ENCODE measurements at regions not wholly inside any gene's neighbourhood (a gene's known extent, or its start where the extent isn't known, plus 50 kb on each side); places are given as distances from the start of the nearest gene placed in this dataset.

- no peaks in the 10 kb centered on the region for H3K9me3 ChIP-seq
- DNase-seq = no peak
- WGBS (ENCODE audit: low lambda C conversion rate) = 10% methylated on average over 3 of the region's 3 CpGs
- POLR2A ChIA-PET = no interaction called here
- no peak overlapping the region for H3K27ac ChIP-seq (ENCODE audit: low read depth in 2 of 2, low read length in 1 of 2)
- H4K20me1 ChIP-seq (ENCODE audit: insufficient read depth) = no peaks in the 10 kb centered on the region
- H3K4me1 ChIP-seq (ENCODE audit: control insufficient read depth in 1 of 2, insufficient read depth in 2 of 2, low read depth in 1 of 2, low read length in 1 of 2) = no peaks in the 10 kb centered on the region
- H3K9me2 ChIP-seq = no peaks in the 10 kb centered on the region
- CTCF ChIA-PET = no interaction called here
- H2AFZ ChIP-seq (ENCODE audit: low read depth) = no peak overlapping the region
- no peaks in the 10 kb centered on the region for H3K27me3 ChIP-seq (ENCODE audit: insufficient read depth)
- no peak overlapping the region for H3K9ac ChIP-seq
- H3K4me2 ChIP-seq = no peak overlapping the region
- H3K4me3 ChIP-seq (ENCODE audit: low read depth in 2 of 2, low read length in 1 of 2) = no peak overlapping the region
- H3K79me2 ChIP-seq (ENCODE audit: insufficient read depth) = no peaks in the 10 kb centered on the region
- no peaks in the 10 kb centered on the region for H3F3A ChIP-seq (replicated peaks; ENCODE audit: insufficient read depth)
- H3K36me3 ChIP-seq (replicated peaks in 1 of 2; ENCODE audit: control insufficient read depth in 1 of 2, insufficient read depth in 2 of 2, low read length in 1 of 2) = no peaks in the 10 kb centered on the region
- TF ChIP-seq YY1 (IDR thresholded peaks at IDR 0.05; ENCODE audit: low read depth) (no peak), ELF1 (IDR thresholded peaks at IDR 0.05) (no peak), JUND (IDR thresholded peaks at IDR 0.05) (no peak), SIN3A (IDR thresholded peaks at IDR 0.05; ENCODE audit: borderline replicate concordance, low read depth, low read length) (no peak), RXRA (IDR thresholded peaks at IDR 0.05; ENCODE audit: borderline replicate concordance, low read depth) (no peak), SMC3 (IDR thresholded peaks at IDR 0.05; ENCODE audit: low read depth, low read length) (no peak), GABPA (IDR thresholded peaks at IDR 0.05; ENCODE audit: low read depth) (no peak), GATA2 (CRISPR knock-in tag; IDR thresholded peaks at IDR 0.05) (no peak)
- TF ChIP-seq, protein P1, sequence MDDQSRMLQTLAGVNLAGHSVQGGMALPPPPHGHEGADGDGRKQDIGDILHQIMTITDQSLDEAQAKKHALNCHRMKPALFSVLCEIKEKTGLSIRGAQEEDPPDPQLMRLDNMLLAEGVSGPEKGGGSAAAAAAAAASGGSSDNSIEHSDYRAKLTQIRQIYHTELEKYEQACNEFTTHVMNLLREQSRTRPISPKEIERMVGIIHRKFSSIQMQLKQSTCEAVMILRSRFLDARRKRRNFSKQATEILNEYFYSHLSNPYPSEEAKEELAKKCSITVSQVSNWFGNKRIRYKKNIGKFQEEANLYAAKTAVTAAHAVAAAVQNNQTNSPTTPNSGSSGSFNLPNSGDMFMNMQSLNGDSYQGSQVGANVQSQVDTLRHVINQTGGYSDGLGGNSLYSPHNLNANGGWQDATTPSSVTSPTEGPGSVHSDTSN (IDR thresholded peaks at IDR 0.05) = no peak
Measured at GRCh38 chr2:129554373-129554772, 425.1 kb upstream of the RAB6C start.

DNA sequence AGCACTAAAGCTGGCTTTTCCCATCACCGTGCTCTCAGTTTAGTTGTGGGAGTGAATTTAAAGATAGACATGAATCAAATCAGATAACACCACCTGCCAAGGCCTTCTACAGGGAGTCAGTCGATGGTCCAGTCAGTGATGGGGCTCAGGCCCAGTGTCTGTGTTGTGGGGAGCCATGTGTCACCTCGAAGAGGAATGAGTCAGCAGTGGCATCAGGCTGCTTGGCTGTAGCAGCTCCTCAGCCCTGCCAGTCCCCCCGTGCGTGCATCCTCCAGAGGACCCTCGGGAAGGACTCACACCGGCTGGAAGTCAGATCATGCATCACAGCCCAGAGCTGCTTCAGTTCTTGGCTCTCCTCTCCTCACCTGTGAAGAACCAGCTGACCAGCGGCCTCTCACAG is 420.4 kb upstream of the RAB6C start:
- Histone ChIP-seq H4K20me1 (ENCODE audit: insufficient read depth) (no peaks in the 10 kb centered on the region), H3K4me2 (no peak overlapping the region), H3K4me1 (ENCODE audit: control insufficient read depth in 1 of 2, insufficient read depth in 2 of 2, low read depth in 1 of 2, low read length in 1 of 2) (no peaks in the 10 kb centered on the region), H3K27me3 (ENCODE audit: insufficient read depth) (no peaks in the 10 kb centered on the region), H3K9ac (no peak overlapping the region), H3K4me3 (ENCODE audit: low read depth in 2 of 2, low read length in 1 of 2) (no peak overlapping the region), H3K27ac (ENCODE audit: low read depth in 2 of 2, low read length in 1 of 2) (no peak overlapping the region), H3K36me3 (replicated peaks in 1 of 2; ENCODE audit: control insufficient read depth in 1 of 2, insufficient read depth in 2 of 2, low read length in 1 of 2) (no peaks in the 10 kb centered on the region), H3K9me3 (no peaks in the 10 kb centered on the region), H3F3A (replicated peaks; ENCODE audit: insufficient read depth) (no peaks in the 10 kb centered on the region), H3K79me2 (ENCODE audit: insufficient read depth) (no peaks in the 10 kb centered on the region), H2AFZ (ENCODE audit: low read depth) (no peak overlapping the region), H3K9me2 (no peaks in the 10 kb centered on the region)
- CTCF ChIA-PET = no interaction called here
- TF ChIP-seq EP300 (IDR thresholded peaks at IDR 0.05; ENCODE audit: borderline replicate concordance in 1 of 2, low read depth in 1 of 2, low read length in 1 of 2) = no peak
- TF ChIP-seq FOXJ3 (CRISPR knock-in tag; IDR thresholded peaks at IDR 0.05) = no peak
- no peak for TF ChIP-seq RFX5 (IDR thresholded peaks at IDR 0.05; ENCODE audit: low read length)
- no peak for TF ChIP-seq CHD2 (IDR thresholded peaks at IDR 0.05; ENCODE audit: low read length, partially characterized antibody)
- TF ChIP-seq, protein P2, sequence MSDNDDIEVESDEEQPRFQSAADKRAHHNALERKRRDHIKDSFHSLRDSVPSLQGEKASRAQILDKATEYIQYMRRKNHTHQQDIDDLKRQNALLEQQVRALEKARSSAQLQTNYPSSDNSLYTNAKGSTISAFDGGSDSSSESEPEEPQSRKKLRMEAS (IDR thresholded peaks at IDR 0.05; ENCODE audit: low read depth) = no peak
- TF ChIP-seq TAF1 (IDR thresholded peaks at IDR 0.05; ENCODE audit: borderline replicate concordance, low read depth, low read length) = no peak
- no peak for TF ChIP-seq NFIC (IDR thresholded peaks at IDR 0.05; ENCODE audit: borderline replicate concordance)
- no peak for TF ChIP-seq IRF3 (IDR thresholded peaks at IDR 0.05; ENCODE audit: low read depth, low read length)
- TF ChIP-seq YY1 (IDR thresholded peaks at IDR 0.05; ENCODE audit: low read depth) = no peak
- no peak for TF ChIP-seq NRF1 (IDR thresholded peaks at IDR 0.05; ENCODE audit: low read depth, low read length)
- no peak for TF ChIP-seq USF2 (IDR thresholded peaks at IDR 0.05; ENCODE audit: borderline replicate concordance, low read depth, low read length)
- TF ChIP-seq FOXM1 (IDR thresholded peaks at IDR 0.05; ENCODE audit: low read depth) = no peak
- TF ChIP-seq TCF12 (IDR thresholded peaks at IDR 0.05) = no peak
- no peak for TF ChIP-seq ELF1 (IDR thresholded peaks at IDR 0.05)
- no peak for TF ChIP-seq REST (IDR thresholded peaks at IDR 0.05; ENCODE audit: low read depth, low read length)
- TF ChIP-seq GATA2 (CRISPR knock-in tag; IDR thresholded peaks at IDR 0.05) = no peak
- no peak for DNase-seq
- WGBS (ENCODE audit: low lambda C conversion rate) = 3% methylated on average over 4 of the region's 8 CpGs
- POLR2A ChIA-PET = no interaction called here

All from SK-N-SH (cell line).